Activated gamma-delta T cell treated with anti-CD3 and anti-CD28 coated beads, Interleukin-2, amount 50 U/mL, for 16 hours (primary cell): ENCODE measurements at regions not wholly inside any gene's neighbourhood (a gene's known extent, or its start where the extent isn't known, plus 50 kb on each side); places are given as distances from the start of the nearest gene placed in this dataset.

Source experiments
- DNase-seq: peaks from one replicate; pipeline ENCODE4 v3.0.0-alpha.2; 2020; ENCODE audit warnings: low read depth

DNA sequence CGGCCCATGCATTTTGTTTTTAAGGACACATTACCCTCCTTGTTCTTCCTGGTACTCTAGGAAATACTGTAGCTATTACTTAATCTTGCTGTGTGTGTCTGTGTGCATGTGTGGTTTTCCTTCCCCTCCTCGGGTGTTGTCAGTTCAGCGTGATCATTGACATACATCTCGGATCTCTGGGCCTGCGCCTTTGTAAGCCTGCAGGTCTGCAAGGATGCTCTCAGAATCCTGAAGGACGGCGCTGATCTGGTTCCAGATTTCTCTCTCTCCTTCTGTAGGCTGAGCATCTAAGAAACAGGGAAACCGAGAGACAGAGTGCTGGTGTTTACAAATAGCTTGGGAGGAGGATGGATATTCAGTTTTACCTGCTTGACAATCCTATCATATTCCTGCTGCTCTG, 100.2 kb downstream of the CYRIA start:
- no peak for DNase-seq

- DNase-seq: no peak
Measured at GRCh38 chr2:16561676-16562075, 104.0 kb downstream of the CYRIA start.

DNA sequence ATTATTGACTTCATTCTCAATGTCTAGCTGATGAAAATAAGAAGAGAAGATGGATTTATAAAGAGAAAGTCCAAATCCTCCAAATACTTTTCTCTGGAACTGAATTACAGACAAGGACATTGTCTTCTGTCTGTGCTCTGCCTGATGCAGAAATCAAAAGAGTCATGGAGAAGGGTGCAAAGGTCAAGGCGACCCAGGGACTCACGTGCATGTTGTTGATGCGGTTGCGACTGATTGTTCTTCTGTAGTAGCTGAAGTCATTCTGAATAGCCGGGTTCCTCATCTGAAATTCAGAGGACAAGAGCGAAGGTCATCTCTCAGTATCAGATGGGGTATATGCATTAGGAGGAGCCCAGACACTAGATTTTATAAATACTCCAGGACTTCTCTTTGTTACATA, 104.4 kb downstream of the CYRIA start:
- DNase-seq: no peak

DNA sequence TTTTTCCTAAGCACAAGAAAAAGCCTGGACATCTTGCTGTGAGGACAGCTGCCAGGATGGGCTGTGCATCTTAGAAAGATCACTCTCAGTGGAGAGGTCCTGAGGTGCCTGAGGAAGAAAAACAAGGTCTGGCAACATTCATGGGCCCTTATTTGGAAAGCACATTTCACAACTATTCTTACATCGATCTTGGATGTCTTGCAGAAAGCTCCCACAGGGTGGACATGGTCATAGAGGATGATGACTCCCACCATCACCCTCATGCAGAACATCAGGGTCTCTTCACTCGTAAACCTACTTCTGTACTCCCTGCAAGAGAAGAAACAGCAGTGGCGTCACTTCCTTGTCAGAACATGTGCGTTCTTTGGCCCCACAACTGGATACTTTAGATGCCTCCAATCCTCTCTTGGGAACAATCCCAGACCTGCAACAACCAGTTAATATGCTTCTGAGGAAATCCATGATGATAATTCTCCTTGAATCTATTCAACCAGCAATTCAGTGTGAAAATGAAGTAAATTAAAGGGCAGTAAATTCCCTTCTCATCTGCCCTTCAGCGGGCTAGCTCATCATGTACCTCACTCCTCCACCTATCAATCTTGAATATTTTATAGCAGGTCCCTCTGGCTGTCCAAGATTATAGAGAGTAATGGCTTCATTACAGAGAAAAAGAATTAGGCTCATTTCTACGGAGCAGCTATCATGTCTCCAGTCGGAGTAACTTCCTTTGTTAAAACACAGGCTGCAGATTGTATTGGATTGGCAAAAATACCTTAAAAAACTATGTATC, 106.2 kb downstream of the CYRIA start:
- DNase-seq: no peak

DNA sequence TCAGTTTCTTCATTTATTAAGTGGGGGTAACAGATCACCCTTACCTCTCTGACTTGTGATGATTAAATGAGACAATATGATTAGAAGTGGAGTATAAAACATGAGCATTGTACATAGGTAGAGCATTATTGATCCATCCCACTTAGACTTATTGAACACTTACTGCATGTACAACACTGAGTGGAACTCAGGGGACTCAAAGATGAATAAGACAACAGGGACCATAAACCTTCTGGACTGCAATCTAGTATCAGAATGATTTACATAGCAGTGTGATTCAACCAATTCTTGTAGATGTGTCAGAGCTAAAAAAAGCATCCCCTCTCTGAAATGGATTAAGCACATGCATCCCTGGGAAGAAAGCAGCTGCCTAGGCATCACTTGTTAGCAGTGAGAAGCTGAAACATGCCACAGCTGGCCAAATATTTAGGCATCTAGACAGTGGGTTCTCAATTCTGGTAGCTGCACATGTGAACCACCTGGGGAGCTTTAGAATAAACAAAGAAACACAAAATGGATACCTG, 111.5 kb downstream of the CYRIA start:
- no peak for DNase-seq

DNA sequence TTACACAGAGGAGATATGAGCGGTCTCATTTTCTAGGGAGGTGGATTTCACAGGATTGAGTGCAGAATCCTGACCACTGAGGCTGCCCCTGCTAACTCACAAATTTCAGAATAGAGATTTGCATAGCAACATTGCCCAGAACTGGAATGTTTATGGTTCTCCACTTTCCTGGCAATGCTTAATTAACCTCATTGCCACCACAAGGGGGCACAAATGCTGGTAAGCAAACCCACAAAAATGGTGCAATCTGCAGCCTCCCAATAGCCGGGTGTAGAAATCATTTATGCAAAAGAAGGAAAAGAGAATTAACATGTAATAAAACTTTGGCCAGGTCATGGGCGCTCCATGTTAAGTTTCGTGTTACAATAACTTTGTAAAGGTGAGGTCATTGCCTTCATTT, 112.4 kb downstream of the CYRIA start:
- no peak for DNase-seq

DNA sequence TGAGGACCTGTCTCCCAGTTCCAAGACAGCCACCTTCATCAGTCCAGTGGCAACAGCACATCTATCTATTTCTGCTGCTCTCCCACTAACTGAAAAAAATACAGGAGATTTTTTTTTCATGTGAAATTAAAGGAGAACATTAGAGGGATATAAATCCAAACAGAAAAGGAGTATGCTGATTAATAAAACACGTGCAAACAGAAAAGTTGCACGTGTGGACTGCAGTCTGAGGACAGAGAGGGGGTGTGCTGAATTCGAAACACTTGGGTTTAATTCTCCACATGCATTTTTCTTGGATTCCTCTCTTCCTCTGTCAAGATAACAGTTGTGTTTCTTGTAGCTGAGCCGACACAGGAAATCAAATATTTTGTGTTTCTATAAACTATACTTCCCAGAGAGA, 113.4 kb downstream of the CYRIA start:
- no peak for DNase-seq

- no peak for DNase-seq
Measured at GRCh38 chr2:16548036-16548435, 117.6 kb downstream of the CYRIA start.

DNA sequence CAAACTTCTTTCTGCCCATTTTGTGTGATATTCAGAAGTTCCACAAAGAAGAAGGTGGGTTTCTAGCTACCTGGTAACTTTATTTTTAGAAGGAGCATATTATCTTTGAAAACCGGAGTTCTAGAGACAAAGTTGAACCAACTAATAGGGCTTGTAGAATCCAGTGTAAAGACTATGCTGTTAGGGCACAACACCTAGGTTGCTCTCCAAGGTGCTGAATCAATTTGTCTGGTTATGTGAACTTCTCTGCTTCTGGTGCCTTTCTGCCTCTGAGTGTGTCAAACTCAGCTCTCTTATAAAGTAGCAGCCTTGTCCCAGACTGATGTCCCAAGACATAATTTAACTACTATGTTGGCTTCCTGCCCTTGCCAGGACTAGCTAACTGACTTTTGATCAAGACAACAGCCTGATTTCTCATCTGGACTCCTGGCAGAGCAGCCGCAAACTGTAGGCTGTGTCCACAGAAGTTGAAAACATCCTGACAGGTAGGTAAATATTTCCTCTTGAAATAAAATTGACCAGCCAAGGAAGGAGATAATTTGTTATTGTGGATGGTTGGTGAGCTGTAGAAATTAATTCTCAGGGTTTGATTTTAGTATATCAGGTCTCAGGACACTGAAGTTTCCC, 119.4 kb downstream of the CYRIA start:
- no peak for DNase-seq

GRCh38 chr2:16538707-16539106, 126.9 kb downstream of the CYRIA start:
- no peak for DNase-seq

DNA sequence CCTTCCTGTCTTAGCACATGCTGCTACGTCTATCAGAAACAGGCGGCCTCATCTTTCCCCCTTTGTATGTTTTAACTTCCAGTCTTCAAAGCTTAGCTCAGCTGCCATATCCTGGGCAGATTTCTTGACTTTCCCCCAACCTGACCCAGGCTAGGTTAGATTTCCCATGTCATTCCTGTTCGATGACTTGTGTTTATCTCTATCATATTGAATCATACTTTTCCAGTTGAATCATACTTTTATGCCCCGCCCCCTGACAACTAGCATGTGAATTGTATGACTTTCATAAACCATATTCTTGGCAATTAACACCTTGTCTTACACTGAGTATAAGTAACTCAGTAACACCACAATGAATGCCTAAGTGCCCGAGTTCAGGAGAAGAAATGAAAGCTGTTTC, 128.3 kb downstream of the CYRIA start:
- no peak for DNase-seq

DNA sequence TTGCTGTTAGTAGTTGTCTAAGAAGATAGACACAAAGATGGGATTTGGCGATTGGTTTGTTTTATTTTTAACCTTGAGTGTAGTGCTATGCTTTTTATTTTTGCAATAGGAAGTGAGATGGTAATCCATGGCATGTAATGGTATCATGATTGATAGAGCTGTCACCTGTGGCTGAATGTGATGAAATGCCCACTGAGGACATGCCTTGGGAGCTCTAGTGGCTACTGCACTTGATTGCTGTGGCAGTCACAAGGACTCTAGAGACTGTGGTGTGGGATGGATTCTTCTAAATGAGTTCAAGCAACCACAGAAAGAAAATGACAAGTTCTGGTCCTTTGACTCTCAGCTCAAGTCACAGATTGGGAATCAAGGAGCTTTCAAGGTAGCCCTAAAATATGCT, 139.4 kb downstream of the CYRIA start:
- DNase-seq: no peak

DNA sequence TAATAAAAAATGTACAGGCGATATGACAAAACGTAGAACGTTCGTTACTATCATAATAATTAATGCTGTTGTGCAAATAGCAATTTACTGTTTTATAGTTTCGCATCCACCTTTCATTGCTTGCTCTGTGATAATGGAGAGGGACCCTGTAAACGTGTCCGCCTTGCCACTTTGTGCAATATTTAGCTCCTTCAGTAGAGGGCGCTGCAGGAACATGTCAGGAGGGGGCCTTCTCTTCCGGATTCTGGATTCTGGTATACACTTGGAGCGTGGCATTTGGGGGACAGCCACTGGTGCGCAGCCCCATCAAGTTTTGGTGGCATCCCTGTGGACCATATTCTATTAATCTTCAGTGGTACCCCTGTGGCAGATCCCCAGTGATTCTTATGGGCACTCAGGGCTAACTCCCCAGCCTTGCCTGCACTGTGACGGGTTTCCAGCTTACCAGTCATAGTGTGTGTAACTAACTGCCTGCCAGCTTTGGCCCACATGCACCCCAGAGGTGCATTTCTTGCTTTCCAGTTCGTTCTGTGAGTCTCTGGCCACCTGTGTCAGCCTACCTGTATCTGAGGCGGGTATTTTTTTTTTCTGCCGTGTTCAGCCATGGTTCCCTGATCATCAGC, 140.3 kb downstream of the CYRIA start:
- no peak for DNase-seq

GRCh38 chr2:16523711-16524110, 141.9 kb downstream of the CYRIA start:
- DNase-seq: no peak

GRCh38 chr2:16522031-16522831, 143.4 kb downstream of the CYRIA start:
- no peak for DNase-seq

- DNase-seq: no peak
Measured at GRCh38 chr2:16520891-16521290, 144.7 kb downstream of the CYRIA start.

DNA sequence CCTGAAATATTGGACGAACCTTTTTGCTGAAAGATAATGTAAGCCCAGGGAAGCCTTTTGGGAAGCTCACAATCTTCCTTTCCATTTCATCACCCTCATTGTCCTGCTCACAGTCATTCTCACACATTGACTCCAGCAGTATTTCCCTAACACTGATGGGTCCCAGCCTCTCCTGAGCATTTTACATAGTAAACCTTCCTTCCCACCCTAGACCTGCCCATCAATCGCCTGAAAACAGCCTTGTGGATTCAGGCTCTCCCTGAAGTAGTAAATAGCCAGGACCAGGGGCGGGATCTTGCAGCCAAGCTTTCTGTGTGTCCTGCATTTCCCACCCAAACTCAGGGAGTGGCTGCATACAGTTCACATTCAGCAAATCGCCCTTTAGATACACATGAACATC, 149.9 kb downstream of the CYRIA start:
- no peak for DNase-seq

DNA sequence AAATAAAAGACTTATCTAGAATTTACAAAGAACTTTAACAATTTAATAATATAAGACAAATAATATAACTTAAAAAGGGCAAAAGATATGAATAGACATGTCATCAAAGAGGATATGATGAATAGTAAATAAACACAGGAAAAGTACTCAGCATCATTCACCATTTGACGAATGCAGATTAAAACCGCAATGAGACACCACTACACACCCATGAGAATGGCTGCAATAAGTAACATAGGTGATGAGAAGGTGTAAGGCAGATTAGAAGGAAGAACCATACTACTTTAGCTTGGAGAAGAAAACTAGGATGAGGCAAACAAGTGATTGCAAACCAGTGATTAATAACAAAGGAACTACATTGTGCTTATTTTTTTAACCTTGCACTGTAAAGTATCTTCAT, 152.0 kb downstream of the CYRIA start:
- no peak for DNase-seq

- DNase-seq: no peak
Measured at GRCh38 chr2:16511041-16511440, 154.6 kb downstream of the CYRIA start.

DNA sequence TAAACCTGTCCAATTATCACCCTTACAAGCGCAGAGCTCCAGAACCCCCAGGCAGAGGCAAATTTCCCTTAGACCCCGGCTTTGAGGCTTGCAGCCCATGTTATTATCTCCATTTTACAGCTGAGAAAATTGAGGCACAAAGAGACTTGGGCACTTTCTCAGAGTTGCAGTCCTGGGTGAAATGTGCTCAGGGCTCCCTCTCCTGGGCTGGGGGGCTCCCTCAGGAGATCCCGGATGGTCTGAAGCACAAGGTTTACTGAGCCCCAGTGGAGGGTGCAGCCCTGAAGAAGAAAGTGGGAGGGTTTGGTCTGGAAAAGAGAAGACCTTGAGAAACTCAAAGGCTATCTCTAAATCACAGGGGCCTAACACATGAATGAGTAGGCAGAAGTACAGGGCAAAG, 156.6 kb downstream of the CYRIA start:
- no peak for DNase-seq

DNA sequence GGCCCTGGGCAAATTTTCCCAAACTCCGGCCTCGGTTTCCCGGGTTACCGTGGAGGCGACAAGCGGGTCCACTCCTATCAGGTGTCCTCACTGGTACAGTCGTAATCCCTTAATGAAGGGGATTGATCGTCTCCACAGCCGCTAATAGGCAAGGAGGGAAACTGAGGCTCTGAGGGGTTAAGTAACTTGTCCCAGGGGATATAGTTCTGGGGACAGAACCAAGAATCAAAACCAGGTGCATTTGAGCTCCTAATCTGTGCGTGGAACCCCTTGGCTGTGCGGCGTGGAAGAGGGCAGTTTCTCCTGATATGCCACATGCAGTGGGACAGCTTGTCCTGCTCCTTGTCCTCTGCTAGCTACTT, 157.2 kb downstream of the CYRIA start:
- no peak for DNase-seq

GRCh38 chr2:16507655-16508489, 157.8 kb downstream of the CYRIA start:
- DNase-seq: no peak
